ENCODE measurements at regions not wholly inside any gene's neighbourhood (a gene's known extent, or its start where the extent isn't known, plus 50 kb on each side); places are given as distances from the start of the nearest gene placed in this dataset.

DNA sequence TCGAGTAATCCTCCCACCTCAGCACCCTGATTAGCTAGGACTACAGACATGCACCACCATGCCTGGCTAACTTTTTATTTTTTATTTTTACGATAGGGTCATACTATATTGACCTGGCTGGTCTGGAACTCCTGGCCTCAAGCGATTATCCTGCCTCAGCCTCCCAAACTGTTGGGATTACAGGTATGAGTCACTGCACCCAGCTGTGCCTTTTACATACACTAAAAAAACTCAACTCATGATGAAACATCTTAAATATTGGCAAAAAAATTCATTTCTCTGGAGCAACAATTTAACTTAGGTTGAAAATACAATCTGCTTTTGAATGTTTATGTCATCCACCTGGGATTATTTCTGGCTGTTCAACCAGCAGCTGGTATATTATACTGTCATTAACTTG, 598.3 kb upstream of the ZP4 start:
- TF ChIP-seq, protein P1, sequence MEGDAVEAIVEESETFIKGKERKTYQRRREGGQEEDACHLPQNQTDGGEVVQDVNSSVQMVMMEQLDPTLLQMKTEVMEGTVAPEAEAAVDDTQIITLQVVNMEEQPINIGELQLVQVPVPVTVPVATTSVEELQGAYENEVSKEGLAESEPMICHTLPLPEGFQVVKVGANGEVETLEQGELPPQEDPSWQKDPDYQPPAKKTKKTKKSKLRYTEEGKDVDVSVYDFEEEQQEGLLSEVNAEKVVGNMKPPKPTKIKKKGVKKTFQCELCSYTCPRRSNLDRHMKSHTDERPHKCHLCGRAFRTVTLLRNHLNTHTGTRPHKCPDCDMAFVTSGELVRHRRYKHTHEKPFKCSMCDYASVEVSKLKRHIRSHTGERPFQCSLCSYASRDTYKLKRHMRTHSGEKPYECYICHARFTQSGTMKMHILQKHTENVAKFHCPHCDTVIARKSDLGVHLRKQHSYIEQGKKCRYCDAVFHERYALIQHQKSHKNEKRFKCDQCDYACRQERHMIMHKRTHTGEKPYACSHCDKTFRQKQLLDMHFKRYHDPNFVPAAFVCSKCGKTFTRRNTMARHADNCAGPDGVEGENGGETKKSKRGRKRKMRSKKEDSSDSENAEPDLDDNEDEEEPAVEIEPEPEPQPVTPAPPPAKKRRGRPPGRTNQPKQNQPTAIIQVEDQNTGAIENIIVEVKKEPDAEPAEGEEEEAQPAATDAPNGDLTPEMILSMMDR (IDR thresholded peaks at IDR 0.05; ENCODE audit: low read length): no peak
- TF ChIP-seq EZH2 (optimal IDR thresholded peaks at IDR 0.05; ENCODE audit: low read depth, low read length): no peak

Measured in MM.1S (cell line).